Stomach (tissue), 8 donors: ENCODE measurements at regions not wholly inside any gene's neighbourhood (a gene's known extent, or its start where the extent isn't known, plus 50 kb on each side); places are given as distances from the start of the nearest gene placed in this dataset.

Experiments used
- DNase-seq, 2 donors: peaks; one replicate each; pipeline versions ENCODE4 v3.0.0 to v3.0.0-alpha.2; 2013 to 2019
- H3K27ac ChIP-seq, 5 donors: fragments of 200-600 bp in 4 of 5; sonication (generic) in 4 of 5; one replicate each; pipeline ENCODE4 v1.5.1; 2013 to 2019; ENCODE audit warnings: mild to moderate bottlenecking in 1 of 5, moderate library complexity in 1 of 5
- H3K27me3 ChIP-seq, 3 donors: fragments of 200-600 bp; sonication (generic); one replicate each; pipeline ENCODE4 v1.5.1; 2017 to 2019; ENCODE audit warnings: mixed run types in 1 of 3
- H3K36me3 ChIP-seq, 4 donors: fragments of 200-600 bp; sonication (generic); 1 replicate in 3 of 4; 2 replicates in 1 of 4; pipeline ENCODE4 v1.5.1; 2016 to 2019
- H3K4me1 ChIP-seq, 4 donors: fragments of 200-600 bp; sonication (generic); one replicate each; pipeline ENCODE4 v1.5.1; 2016 to 2019
- H3K4me3 ChIP-seq, 4 donors: fragments of 200-600 bp; sonication (generic) in 3 of 4; one replicate each; pipeline ENCODE4 v1.5.1; 2016 to 2019; ENCODE audit warnings: mild to moderate bottlenecking in 1 of 4
- H3K9me3 ChIP-seq, 4 donors: fragments of 200-600 bp; sonication (generic); one replicate each; pipeline ENCODE4 v1.5.1; 2016 to 2019
- CTCF ChIP-seq, 7 experiments: fragments of 450-650 bp in 4 of 7; fragments of 200-600 bp in 3 of 7; sonication (generic) in 3 of 7; IDR thresholded peaks; one replicate each; pipeline ENCODE4 v1.5.1; 2016 to 2019; ENCODE audit warnings: antibody characterized with exemption in 7 of 7, control low read depth in 2 of 7, mild to moderate bottlenecking in 1 of 7
- EP300 ChIP-seq: sonication (generic); formaldehyde crosslinking; IDR thresholded peaks from one replicate; pipeline ENCODE4 v1.6.1; 2017; ENCODE audit warnings: antibody characterized with exemption
- POLR2A ChIP-seq, 4 donors: fragments of 450-650 bp; IDR thresholded peaks; one replicate each; pipeline ENCODE4 v1.6.1; 2016; ENCODE audit warnings: antibody characterized with exemption in 4 of 4, control low read depth in 2 of 4, mild to moderate bottlenecking in 1 of 4, moderate library complexity in 1 of 4
- POLR2AphosphoS5 ChIP-seq, 3 donors: sonication (generic); formaldehyde crosslinking; IDR thresholded peaks; one replicate each; pipeline ENCODE4 v1.6.1; 2016; ENCODE audit warnings: antibody characterized with exemption in 3 of 3
- WGBS, 5 donors: extraction: QIAGEN DNeasy Blood & Tissue Kit in 3 of 5; methylation state at CpG; one replicate each; pipeline versions ENCODE4 v1.1.5 to v1.1.7; 2013 to 2018; 5-methylcytosine and 5-hydroxymethylcytosine counted together
- intact Hi-C: fragments of 100-400 bp; cut with DNase I; formaldehyde crosslinking; loops from one replicate; pipeline ENCODE4 v1.15.1; 2023; ENCODE audit warnings: low total_unique reads
- donor health status: healthy with polysubstance abuse.
- donor health status: Bipolar disorder and iron deficiency.
- donor health status: healthy.

- H3K27ac ChIP-seq, result no peak overlapping the region
- TF ChIP-seq EP300 (no peak), POLR2AphosphoS5 (IDR thresholded peaks at IDR 0.05) (no peak), POLR2A (IDR thresholded peaks at IDR 0.05) (no peak), CTCF (IDR thresholded peaks at IDR 0.05) (no peak)
- intact Hi-C loops, result no loop called here
- no peaks in the 10 kb centered on the region for H3K4me1 ChIP-seq
- H3K27me3 ChIP-seq, result peaks cover 0 to 3% (median 0%) of the 10 kb centered on the region in 3 donors
- 77 to 90% (median 83%) methylated on average over 3 of the region's 3 CpGs for WGBS, 5 donors
- H3K36me3 ChIP-seq, result no peaks in the 10 kb centered on the region
- peaks cover 0 to 3% (median 0%) of the 10 kb centered on the region in 4 donors for H3K9me3 ChIP-seq
- H3K4me3 ChIP-seq, result no peak overlapping the region
- DNase-seq, result no peak
These were observed 113.2 kb upstream of the SPATS2L start for GRCh38 chr2:200193331-200193730.

GRCh38 chr2:200193791-200194190 is 112.7 kb upstream of the SPATS2L start:
- no peak for DNase-seq
- intact Hi-C loops, result no loop called here
- H3K4me1 ChIP-seq, result no peaks in the 10 kb centered on the region
- TF ChIP-seq CTCF (IDR thresholded peaks at IDR 0.05), result no peak
- no peak for TF ChIP-seq EP300
- TF ChIP-seq POLR2A (IDR thresholded peaks at IDR 0.05), result no peak
- TF ChIP-seq POLR2AphosphoS5 (IDR thresholded peaks at IDR 0.05), result no peak
- no peak overlapping the region for H3K27ac ChIP-seq
- H3K27me3 ChIP-seq, result peaks cover 0 to 3% (median 0%) of the 10 kb centered on the region in 3 donors
- H3K9me3 ChIP-seq, result peaks cover 0 to 3% (median 0%) of the 10 kb centered on the region in 4 donors
- H3K4me3 ChIP-seq, result no peak overlapping the region
- 47 to 72% (median 53%) methylated on average over 5 of the region's 5 CpGs for WGBS, 5 donors
- H3K36me3 ChIP-seq, result no peaks in the 10 kb centered on the region

GRCh38 chr2:200194746-200195145 is 111.7 kb upstream of the SPATS2L start:
- Histone ChIP-seq H3K4me1 (no peaks in the 10 kb centered on the region), H3K9me3 (peaks cover 0 to 3% (median 0%) of the 10 kb centered on the region in 4 donors), H3K36me3 (no peaks in the 10 kb centered on the region), H3K27ac (no peak overlapping the region), H3K27me3 (peaks cover 0 to 3% (median 0%) of the 10 kb centered on the region in 3 donors), H3K4me3 (no peak overlapping the region)
- DNase-seq, result no peak
- WGBS, 5 donors, result 52 to 80% (median 67%) methylated on average over 4 of the region's 4 CpGs
- intact Hi-C loops, result no loop called here
- no peak for TF ChIP-seq POLR2A (IDR thresholded peaks at IDR 0.05)

- intact Hi-C loops, result no loop called here
- DNase-seq, result no peak
- WGBS, 5 donors, result 68 to 86% (median 81%) methylated on average over 2 of the region's 2 CpGs
These were observed 107.5 kb upstream of the SPATS2L start for GRCh38 chr2:200199005-200199404.

More at GRCh38 chr2:200199005-200199404, 107.5 kb upstream of the SPATS2L start:
- H3K27ac ChIP-seq, result no peak overlapping the region
- H3K9me3 ChIP-seq, result no peaks in the 10 kb centered on the region
- TF ChIP-seq POLR2AphosphoS5 (IDR thresholded peaks at IDR 0.05), result no peak
- no peak for TF ChIP-seq POLR2A (IDR thresholded peaks at IDR 0.05)
- TF ChIP-seq CTCF (IDR thresholded peaks at IDR 0.05), result no peak
- no peak for TF ChIP-seq EP300
- H3K36me3 ChIP-seq, result no peaks in the 10 kb centered on the region
- H3K4me1 ChIP-seq, result no peaks in the 10 kb centered on the region
- H3K4me3 ChIP-seq, result no peak overlapping the region
- peaks cover 0 to 3% (median 0%) of the 10 kb centered on the region in 3 donors for H3K27me3 ChIP-seq
